Subcutaneous abdominal adipose tissue (tissue), 5 donors: ENCODE measurements at regions not wholly inside any gene's neighbourhood (a gene's known extent, or its start where the extent isn't known, plus 50 kb on each side); places are given as distances from the start of the nearest gene placed in this dataset.
"Not testable (repeated sequence)": the region's sequence is repeated elsewhere in the genome, so short reads cannot be mapped to it uniquely, and the experiment has no call there.

Experiments used
- H3K27ac ChIP-seq: one replicate; pipeline ENCODE4 v1.7.0; 2013; ENCODE audit warnings: low read depth, mild to moderate bottlenecking, inconsistent platforms, low read length, moderate library complexity
- H3K27me3 ChIP-seq, 5 donors: one replicate each; pipeline ENCODE4 v1.7.0; 2013; ENCODE audit warnings: low read length in 5 of 5, inconsistent platforms in 1 of 5; ENCODE audit not compliant: control insufficient read depth in 5 of 5, insufficient read depth in 4 of 5
- H3K36me3 ChIP-seq, 5 donors: one replicate each; pipeline ENCODE4 v1.7.0; 2013; ENCODE audit warnings: low read length in 5 of 5; ENCODE audit not compliant: control insufficient read depth in 5 of 5, insufficient read depth in 5 of 5
- H3K4me1 ChIP-seq, 5 donors: one replicate each; pipeline ENCODE4 v1.7.0; 2013; ENCODE audit warnings: low read length in 5 of 5, mild to moderate bottlenecking in 3 of 5, moderate library complexity in 1 of 5; ENCODE audit not compliant: control insufficient read depth in 5 of 5, insufficient read depth in 5 of 5
- H3K4me3 ChIP-seq, 5 donors: one replicate each; pipeline ENCODE4 v1.7.0; 2013; ENCODE audit warnings: low read length in 5 of 5, low read depth in 1 of 5
- H3K9ac ChIP-seq, 5 donors: one replicate each; pipeline ENCODE4 v1.7.0; 2013; ENCODE audit warnings: low read length in 5 of 5, mild to moderate bottlenecking in 4 of 5, moderate library complexity in 3 of 5
- H3K9me3 ChIP-seq, 5 donors: one replicate each; pipeline ENCODE4 v1.7.0; 2013; ENCODE audit warnings: low read length in 5 of 5; ENCODE audit not compliant: control insufficient read depth in 5 of 5
- donor health status: healthy.
- donor health status: healthy.
- donor health status: healthy.
- donor health status: healthy.
- donor health status: healthy.

- H3K4me1 ChIP-seq, H3K36me3 ChIP-seq, H3K27ac ChIP-seq, H3K9ac ChIP-seq, H3K9me3 ChIP-seq, H3K4me3 ChIP-seq, H3K27me3 ChIP-seq: not testable (repeated sequence)
Measured at GRCh38 chr18:47354061-47354460, 102.6 kb upstream of the SKOR2 start.

- H3K9me3 ChIP-seq, result no peaks in the 10 kb centered on the region
- no peak overlapping the region for H3K4me3 ChIP-seq
- no peaks in the 10 kb centered on the region for H3K4me1 ChIP-seq
- no peak overlapping the region for H3K9ac ChIP-seq
- peaks cover 0 to 4% (median 0%) of the 10 kb centered on the region in 5 donors for H3K27me3 ChIP-seq
- no peaks in the 10 kb centered on the region for H3K36me3 ChIP-seq
- H3K27ac ChIP-seq, result no peak overlapping the region
Measured at GRCh38 chr18:47346016-47346415, 94.6 kb upstream of the SKOR2 start.

- Histone ChIP-seq H3K27me3 (peaks cover 0 to 4% (median 0%) of the 10 kb centered on the region in 5 donors), H3K4me1 (no peaks in the 10 kb centered on the region), H3K4me3 (no peak overlapping the region), H3K9me3 (no peaks in the 10 kb centered on the region), H3K27ac (no peak overlapping the region), H3K9ac (no peak overlapping the region), H3K36me3 (no peaks in the 10 kb centered on the region)
Measured at GRCh38 chr18:47345291-47345690, 93.8 kb upstream of the SKOR2 start.

DNA sequence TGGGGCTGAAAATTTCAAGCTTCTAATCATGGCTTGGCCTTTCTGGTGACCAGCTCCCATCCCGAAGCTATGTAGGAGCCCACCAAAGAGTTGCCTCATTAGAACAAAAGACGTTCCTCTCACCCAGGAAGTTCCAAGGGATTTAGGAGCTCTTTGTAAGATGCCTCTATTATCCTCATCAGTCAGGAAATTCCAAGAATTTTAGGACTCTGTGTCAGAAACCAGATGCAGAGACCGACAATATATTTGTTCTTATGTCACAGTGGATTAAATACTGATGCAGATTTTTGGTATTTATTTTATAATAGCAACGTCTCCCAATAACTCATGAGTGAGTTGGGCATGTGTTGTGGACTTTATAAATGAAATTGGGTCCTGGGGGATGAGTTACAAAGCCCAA lies 91.8 kb upstream of the SKOR2 start:
- Histone ChIP-seq H3K27ac (no peak overlapping the region), H3K27me3 (peaks cover 0 to 4% (median 0%) of the 10 kb centered on the region in 5 donors), H3K36me3 (no peaks in the 10 kb centered on the region), H3K4me3 (no peak overlapping the region), H3K9ac (no peak overlapping the region), H3K9me3 (no peaks in the 10 kb centered on the region), H3K4me1 (no peaks in the 10 kb centered on the region)

- no peak overlapping the region for H3K4me3 ChIP-seq
- no peaks in the 10 kb centered on the region for H3K9me3 ChIP-seq
Measured at GRCh38 chr18:47342566-47342965, 91.1 kb upstream of the SKOR2 start.

GRCh38 chr18:47341678-47342077 lies 90.2 kb upstream of the SKOR2 start:
- peaks cover 0 to 4% (median 0%) of the 10 kb centered on the region in 5 donors for H3K27me3 ChIP-seq
- no peaks in the 10 kb centered on the region for H3K4me1 ChIP-seq
- H3K4me3 ChIP-seq, result no peak overlapping the region
- no peak overlapping the region for H3K9ac ChIP-seq
- H3K9me3 ChIP-seq, result no peaks in the 10 kb centered on the region
- H3K27ac ChIP-seq, result no peak overlapping the region
- H3K36me3 ChIP-seq, result no peaks in the 10 kb centered on the region

More at GRCh38 chr18:47342566-47342965, 91.1 kb upstream of the SKOR2 start:
- no peaks in the 10 kb centered on the region for H3K4me1 ChIP-seq
- no peak overlapping the region for H3K27ac ChIP-seq
- H3K27me3 ChIP-seq, result peaks cover 0 to 4% (median 0%) of the 10 kb centered on the region in 5 donors
- H3K9ac ChIP-seq, result no peak overlapping the region
- no peaks in the 10 kb centered on the region for H3K36me3 ChIP-seq

DNA sequence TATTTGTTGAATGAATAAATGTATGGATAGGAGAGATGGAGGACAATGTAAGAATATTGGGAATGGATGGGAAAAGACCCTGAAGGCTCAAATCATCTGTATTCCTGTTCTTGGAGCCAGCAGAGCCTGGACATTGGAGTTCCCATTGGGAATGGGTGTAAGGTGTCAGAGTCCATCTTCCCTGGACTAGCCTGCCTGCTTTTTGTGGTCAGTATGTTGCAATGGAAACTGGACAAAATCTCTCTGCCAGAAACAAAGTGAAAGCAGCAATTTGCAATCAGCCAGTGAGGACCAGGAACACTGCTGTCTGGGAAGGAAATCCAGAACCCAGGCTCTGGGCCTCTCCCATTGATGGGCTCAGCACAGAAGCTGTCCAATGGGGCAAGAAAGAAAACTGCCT lies 83.5 kb upstream of the SKOR2 start:
- Histone ChIP-seq H3K27me3 (peaks cover 0 to 9% (median 7%) of the 10 kb centered on the region in 5 donors), H3K4me1 (no peaks in the 10 kb centered on the region)

GRCh38 chr18:47333926-47334635 lies 82.6 kb upstream of the SKOR2 start:
- no peaks in the 10 kb centered on the region for H3K4me1 ChIP-seq
- no peak overlapping the region for H3K27ac ChIP-seq
- H3K4me3 ChIP-seq, result no peak overlapping the region
- no peaks in the 10 kb centered on the region for H3K9me3 ChIP-seq
- H3K36me3 ChIP-seq, result no peaks in the 10 kb centered on the region
- H3K9ac ChIP-seq, result no peak overlapping the region
- H3K27me3 ChIP-seq, result peaks cover 0 to 9% (median 7%) of the 10 kb centered on the region in 5 donors

More for the DNA sequence above, 83.5 kb upstream of the SKOR2 start:
- H3K9ac ChIP-seq, result no peak overlapping the region
- H3K9me3 ChIP-seq, result no peaks in the 10 kb centered on the region
- no peak overlapping the region for H3K27ac ChIP-seq
- H3K4me3 ChIP-seq, result no peak overlapping the region
- H3K36me3 ChIP-seq, result no peaks in the 10 kb centered on the region

- no peak overlapping the region for H3K27ac ChIP-seq
- H3K36me3 ChIP-seq, result no peaks in the 10 kb centered on the region
- H3K4me1 ChIP-seq, result no peaks in the 10 kb centered on the region
- H3K9me3 ChIP-seq, result no peaks in the 10 kb centered on the region
- no peak overlapping the region for H3K4me3 ChIP-seq
- peaks cover 0 to 9% (median 7%) of the 10 kb centered on the region in 5 donors for H3K27me3 ChIP-seq
- H3K9ac ChIP-seq, result no peak overlapping the region
Measured at GRCh38 chr18:47331641-47332040, 80.2 kb upstream of the SKOR2 start.

GRCh38 chr18:47331026-47331425 lies 79.6 kb upstream of the SKOR2 start:
- H3K36me3 ChIP-seq, result no peaks in the 10 kb centered on the region
- H3K27ac ChIP-seq, result no peak overlapping the region
- no peaks in the 10 kb centered on the region for H3K4me1 ChIP-seq
- H3K9me3 ChIP-seq, result no peaks in the 10 kb centered on the region
- H3K4me3 ChIP-seq, result no peak overlapping the region
- peaks cover 0 to 9% (median 7%) of the 10 kb centered on the region in 5 donors for H3K27me3 ChIP-seq
- H3K9ac ChIP-seq, result no peak overlapping the region
